ENCODE measurements at regions not wholly inside any gene's neighbourhood (a gene's known extent, or its start where the extent isn't known, plus 50 kb on each side); places are given as distances from the start of the nearest gene placed in this dataset.

DNA sequence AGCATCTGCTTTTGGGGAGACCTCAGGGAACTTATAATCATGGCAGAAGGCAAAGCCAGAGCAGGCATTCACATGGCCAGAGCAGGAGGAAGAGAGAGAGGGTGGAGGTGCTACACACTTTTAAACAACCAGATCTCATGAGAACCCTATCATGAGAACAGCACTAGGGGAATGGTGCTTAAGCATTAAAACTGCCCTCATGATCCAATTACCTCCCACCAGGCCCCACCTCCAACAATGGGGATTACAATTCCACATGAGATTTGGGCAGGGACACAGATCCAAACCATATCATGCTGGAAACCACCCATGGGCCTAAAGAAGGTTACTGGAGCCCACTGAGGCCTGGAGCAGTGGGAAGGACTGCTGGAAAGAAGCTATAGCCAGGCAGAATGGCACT is 66.9 kb upstream of the CHST1 start:
- TF ChIP-seq, protein P1, sequence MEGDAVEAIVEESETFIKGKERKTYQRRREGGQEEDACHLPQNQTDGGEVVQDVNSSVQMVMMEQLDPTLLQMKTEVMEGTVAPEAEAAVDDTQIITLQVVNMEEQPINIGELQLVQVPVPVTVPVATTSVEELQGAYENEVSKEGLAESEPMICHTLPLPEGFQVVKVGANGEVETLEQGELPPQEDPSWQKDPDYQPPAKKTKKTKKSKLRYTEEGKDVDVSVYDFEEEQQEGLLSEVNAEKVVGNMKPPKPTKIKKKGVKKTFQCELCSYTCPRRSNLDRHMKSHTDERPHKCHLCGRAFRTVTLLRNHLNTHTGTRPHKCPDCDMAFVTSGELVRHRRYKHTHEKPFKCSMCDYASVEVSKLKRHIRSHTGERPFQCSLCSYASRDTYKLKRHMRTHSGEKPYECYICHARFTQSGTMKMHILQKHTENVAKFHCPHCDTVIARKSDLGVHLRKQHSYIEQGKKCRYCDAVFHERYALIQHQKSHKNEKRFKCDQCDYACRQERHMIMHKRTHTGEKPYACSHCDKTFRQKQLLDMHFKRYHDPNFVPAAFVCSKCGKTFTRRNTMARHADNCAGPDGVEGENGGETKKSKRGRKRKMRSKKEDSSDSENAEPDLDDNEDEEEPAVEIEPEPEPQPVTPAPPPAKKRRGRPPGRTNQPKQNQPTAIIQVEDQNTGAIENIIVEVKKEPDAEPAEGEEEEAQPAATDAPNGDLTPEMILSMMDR (IDR thresholded peaks at IDR 0.05; ENCODE audit: extremely low read depth in 1 of 2, insufficient read depth in 1 of 2, low read depth in 1 of 2, low read length in 2 of 2) = no peak
- TF ChIP-seq EZH2 (IDR thresholded peaks at IDR 0.05; ENCODE audit: borderline replicate concordance, low read depth, low read length, severe bottlenecking) (no peak), POLR2A (IDR thresholded peaks at IDR 0.05; ENCODE audit: low read depth, low read length) (no peak), MAX (IDR thresholded peaks at IDR 0.05; ENCODE audit: insufficient read depth, insufficient read length) (no peak), JUN (IDR thresholded peaks at IDR 0.05; ENCODE audit: borderline replicate concordance, insufficient read depth, insufficient read length, low read depth) (no peak), POLR2AphosphoS5 (IDR thresholded peaks at IDR 0.05; ENCODE audit: insufficient read depth, low read depth, low read length) (no peak), FOS (IDR thresholded peaks at IDR 0.05; ENCODE audit: borderline replicate concordance, insufficient read depth, low read length) (no peak)

All from endothelial cell of umbilical vein (primary cell).